ENCODE measurements at regions not wholly inside any gene's neighbourhood (a gene's known extent, or its start where the extent isn't known, plus 50 kb on each side); places are given as distances from the start of the nearest gene placed in this dataset.

DNA sequence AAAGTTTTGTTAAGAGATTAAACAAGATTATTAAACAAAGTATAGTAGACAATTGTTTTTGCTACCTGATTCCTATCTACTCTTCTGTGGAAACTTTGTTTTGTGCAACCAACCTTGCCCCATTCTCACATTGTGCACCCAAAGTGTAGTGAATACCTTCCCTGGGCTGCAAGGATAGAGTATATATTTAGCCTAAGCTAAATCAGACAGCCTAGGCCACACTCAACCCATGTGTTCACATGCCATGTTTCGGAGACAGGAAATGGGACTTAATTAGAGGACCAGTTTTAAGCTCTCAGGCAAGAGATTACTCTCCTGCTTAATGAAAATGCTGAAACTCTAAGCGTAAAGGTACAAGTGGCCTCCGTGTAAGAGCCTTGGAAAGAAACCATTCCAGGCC, 734.9 kb upstream of the USP15 start (continued):
- TF ChIP-seq BACH1 (IDR thresholded peaks at IDR 0.05; ENCODE audit: low read length) (no peak), RNF2 (IDR thresholded peaks at IDR 0.05; ENCODE audit: borderline replicate concordance, low read depth, low read length, missing control alignments, poor library complexity, severe bottlenecking) (no peak), TAF7 (optimal IDR thresholded peaks at IDR 0.05; ENCODE audit: borderline replicate concordance, low read depth, low read length) (no peak)
